Prostate gland (tissue), 2 donors: ENCODE measurements at regions not wholly inside any gene's neighbourhood (a gene's known extent, or its start where the extent isn't known, plus 50 kb on each side); places are given as distances from the start of the nearest gene placed in this dataset.

ENCODE experiments used
- POLR2AphosphoS5 ChIP-seq: sonication (generic); formaldehyde crosslinking; IDR thresholded peaks from one replicate; pipeline ENCODE4 v1.6.1; 2017; ENCODE audit warnings: antibody characterized with exemption
- TF ChIP-seq, protein P1 (sequence below), 4 experiments: fragments of 200-600 bp in 2 of 4; fragments of 450-650 bp in 2 of 4; sonication (generic) in 2 of 4; IDR thresholded peaks; 1 replicate in 3 of 4; 2 replicates in 1 of 4; pipeline ENCODE4 v1.5.1; 2016 to 2019; ENCODE audit warnings: antibody characterized with exemption in 4 of 4, mild to moderate bottlenecking in 2 of 4, moderate library complexity in 2 of 4

DNA sequence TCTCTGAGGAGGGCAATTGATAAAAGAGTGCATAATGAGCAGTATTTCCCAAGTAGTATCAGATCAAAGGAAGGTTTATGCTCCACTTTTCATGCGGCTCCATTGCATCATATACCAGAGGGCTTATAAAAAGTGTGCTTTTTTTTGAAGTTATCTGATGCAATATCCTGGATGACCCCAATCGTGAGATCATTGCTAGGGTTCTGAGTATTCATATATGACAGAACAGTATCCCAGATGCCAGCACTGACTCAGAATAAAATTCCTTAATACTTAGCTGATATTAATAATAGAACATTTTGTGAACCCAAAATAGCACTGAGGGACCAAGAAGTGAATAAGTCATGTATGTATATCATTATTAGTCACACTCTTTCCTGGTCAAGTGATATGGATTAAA, 945.5 kb upstream of the AGA start:
- TF ChIP-seq POLR2AphosphoS5 = no peak
- TF ChIP-seq, protein P1, sequence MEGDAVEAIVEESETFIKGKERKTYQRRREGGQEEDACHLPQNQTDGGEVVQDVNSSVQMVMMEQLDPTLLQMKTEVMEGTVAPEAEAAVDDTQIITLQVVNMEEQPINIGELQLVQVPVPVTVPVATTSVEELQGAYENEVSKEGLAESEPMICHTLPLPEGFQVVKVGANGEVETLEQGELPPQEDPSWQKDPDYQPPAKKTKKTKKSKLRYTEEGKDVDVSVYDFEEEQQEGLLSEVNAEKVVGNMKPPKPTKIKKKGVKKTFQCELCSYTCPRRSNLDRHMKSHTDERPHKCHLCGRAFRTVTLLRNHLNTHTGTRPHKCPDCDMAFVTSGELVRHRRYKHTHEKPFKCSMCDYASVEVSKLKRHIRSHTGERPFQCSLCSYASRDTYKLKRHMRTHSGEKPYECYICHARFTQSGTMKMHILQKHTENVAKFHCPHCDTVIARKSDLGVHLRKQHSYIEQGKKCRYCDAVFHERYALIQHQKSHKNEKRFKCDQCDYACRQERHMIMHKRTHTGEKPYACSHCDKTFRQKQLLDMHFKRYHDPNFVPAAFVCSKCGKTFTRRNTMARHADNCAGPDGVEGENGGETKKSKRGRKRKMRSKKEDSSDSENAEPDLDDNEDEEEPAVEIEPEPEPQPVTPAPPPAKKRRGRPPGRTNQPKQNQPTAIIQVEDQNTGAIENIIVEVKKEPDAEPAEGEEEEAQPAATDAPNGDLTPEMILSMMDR (IDR thresholded peaks at IDR 0.05) = no peak
